ENCODE measurements at regions not wholly inside any gene's neighbourhood (a gene's known extent, or its start where the extent isn't known, plus 50 kb on each side); places are given as distances from the start of the nearest gene placed in this dataset.

DNA sequence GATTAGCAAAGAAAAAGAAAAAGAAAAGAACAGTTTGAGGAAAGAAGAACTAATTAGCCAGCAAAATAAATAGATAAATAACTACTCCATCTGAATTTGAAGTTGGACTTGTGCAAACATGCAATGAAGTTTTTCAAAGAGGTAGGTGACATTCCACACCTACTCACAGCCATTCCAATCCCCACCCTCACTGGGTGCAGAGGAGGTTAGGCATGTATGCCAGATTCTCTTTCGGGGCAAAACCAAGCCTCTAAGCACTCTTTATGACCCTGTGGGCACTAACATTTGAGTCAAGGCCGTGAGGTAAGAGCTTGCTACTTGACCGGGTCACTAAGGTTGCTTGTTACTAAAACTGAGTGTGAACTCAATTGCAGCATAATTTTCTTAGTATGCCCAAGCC, 108.4 kb upstream of the SEMA3A start:
- CTCF ChIA-PET = interaction anchor here (1.2 kb wide), 1 partner anchor 719 kb away, joined by 3 read pairs; no protein-coding TSS in a partner anchor
- H3K27me3 ChIP-seq (ENCODE audit: control insufficient read depth, insufficient read depth, low read length) = no peaks in the 10 kb centered on the region
- DNase-seq (ENCODE audit: low read depth, low spot score) = no peak

GRCh38 chr7:84297616-84298015, 103.0 kb upstream of the SEMA3A start:
- TF ChIP-seq CTCF (IDR thresholded peaks at IDR 0.05; ENCODE audit: low read depth, low read length) = no peak
- CTCF ChIA-PET = no interaction called here
- H3K27me3 ChIP-seq (ENCODE audit: control insufficient read depth, insufficient read depth, low read length) = no peaks in the 10 kb centered on the region
- no peaks in the 10 kb centered on the region for H3K9me3 ChIP-seq (ENCODE audit: control insufficient read depth, insufficient read depth, low read length)
- H3K27ac ChIP-seq (ENCODE audit: low read depth, low read length) = no peak overlapping the region
- DNase-seq (ENCODE audit: low read depth, low spot score) = no peak
- POLR2A ChIA-PET = no interaction called here
- H3K4me3 ChIP-seq (ENCODE audit: low read depth, low read length) = no peak overlapping the region

More for the DNA sequence above, 108.4 kb upstream of the SEMA3A start:
- no peak overlapping the region for H3K4me3 ChIP-seq (ENCODE audit: low read depth, low read length)
- TF ChIP-seq CTCF (IDR thresholded peaks at IDR 0.05; ENCODE audit: low read depth, low read length) = no peak
- POLR2A ChIA-PET = no interaction called here
- no peaks in the 10 kb centered on the region for H3K9me3 ChIP-seq (ENCODE audit: control insufficient read depth, insufficient read depth, low read length)
- H3K27ac ChIP-seq (ENCODE audit: low read depth, low read length) = no peak overlapping the region

GRCh38 chr7:84294847-84295455, 100.4 kb upstream of the SEMA3A start:
- H3K4me3 ChIP-seq (ENCODE audit: low read depth, low read length) = no peak overlapping the region
- no peak for DNase-seq (ENCODE audit: low read depth, low spot score)
- H3K27ac ChIP-seq (ENCODE audit: low read depth, low read length) = no peak overlapping the region
- no peak for TF ChIP-seq CTCF (IDR thresholded peaks at IDR 0.05; ENCODE audit: low read depth, low read length)
- CTCF ChIA-PET = no interaction called here
- no peaks in the 10 kb centered on the region for H3K9me3 ChIP-seq (ENCODE audit: control insufficient read depth, insufficient read depth, low read length)
- POLR2A ChIA-PET = no interaction called here
- no peaks in the 10 kb centered on the region for H3K27me3 ChIP-seq (ENCODE audit: control insufficient read depth, insufficient read depth, low read length)

DNA sequence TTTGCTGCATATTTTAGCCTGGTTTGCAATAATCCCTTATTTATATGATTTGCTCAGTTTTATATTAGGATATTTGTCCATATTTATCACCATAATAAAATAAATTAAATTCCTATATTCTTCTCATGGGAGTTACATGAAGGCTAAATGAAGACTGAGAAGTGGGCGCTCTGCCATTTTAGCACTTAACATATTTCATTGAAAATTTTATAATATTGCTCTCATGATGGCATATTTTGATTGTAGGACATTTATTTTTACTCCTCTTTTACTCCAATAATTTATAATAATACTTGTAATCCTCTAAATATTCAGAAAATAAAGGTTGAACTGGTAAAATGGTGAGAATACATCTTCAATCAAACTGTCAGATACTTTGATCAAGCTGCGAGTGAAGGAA, 99.8 kb upstream of the SEMA3A start:
- H3K27ac ChIP-seq (ENCODE audit: low read depth, low read length) = no peak overlapping the region
- no peaks in the 10 kb centered on the region for H3K9me3 ChIP-seq (ENCODE audit: control insufficient read depth, insufficient read depth, low read length)
- ChIA-PET CTCF (no interaction called here), POLR2A (no interaction called here)
- H3K4me3 ChIP-seq (ENCODE audit: low read depth, low read length) = no peak overlapping the region
- no peak for TF ChIP-seq CTCF (IDR thresholded peaks at IDR 0.05; ENCODE audit: low read depth, low read length)
- DNase-seq (ENCODE audit: low read depth, low spot score) = no peak
- no peaks in the 10 kb centered on the region for H3K27me3 ChIP-seq (ENCODE audit: control insufficient read depth, insufficient read depth, low read length)

DNA sequence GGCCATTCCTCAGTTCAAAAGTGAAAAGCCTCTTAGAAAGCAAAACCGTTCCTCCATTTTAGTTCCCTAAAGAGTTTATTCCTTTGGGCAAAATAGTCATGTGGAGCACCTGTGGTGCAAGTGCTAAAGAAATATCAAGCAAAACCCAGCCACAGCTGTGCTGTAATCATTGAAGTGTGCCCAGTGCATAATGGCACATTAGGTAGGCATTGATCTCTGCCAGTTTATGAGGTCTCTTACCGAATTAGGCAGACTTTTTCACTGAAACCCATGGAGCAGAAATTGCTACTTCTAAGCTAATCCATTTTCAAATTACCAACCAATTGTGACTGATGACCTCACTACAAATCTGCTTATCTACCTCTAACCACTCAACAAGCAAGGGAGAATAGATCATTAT, 97.2 kb upstream of the SEMA3A start:
- POLR2A ChIA-PET = no interaction called here
- CTCF ChIA-PET = no interaction called here

More for the DNA sequence above, 97.2 kb upstream of the SEMA3A start:
- no peak overlapping the region for H3K27ac ChIP-seq (ENCODE audit: low read depth, low read length)
- no peaks in the 10 kb centered on the region for H3K9me3 ChIP-seq (ENCODE audit: control insufficient read depth, insufficient read depth, low read length)
- H3K4me3 ChIP-seq (ENCODE audit: low read depth, low read length) = no peak overlapping the region
- no peak for DNase-seq (ENCODE audit: low read depth, low spot score)
- no peak for TF ChIP-seq CTCF (IDR thresholded peaks at IDR 0.05; ENCODE audit: low read depth, low read length)
- H3K27me3 ChIP-seq (ENCODE audit: control insufficient read depth, insufficient read depth, low read length) = no peaks in the 10 kb centered on the region

All from AG04450 (cell line).